Cardiac muscle cell (in vitro differentiated cells and primary cell): ENCODE measurements at regions not wholly inside any gene's neighbourhood (a gene's known extent, or its start where the extent isn't known, plus 50 kb on each side); places are given as distances from the start of the nearest gene placed in this dataset.

ENCODE experiments used
- DNase-seq, 2 donors: peaks; one replicate each; pipeline versions ENCODE4 v3.0.0 to v3.0.0-alpha.2; 2010 to 2017; ENCODE audit warnings: low read depth in 1 of 2, low spot score in 1 of 2
- H3K27ac ChIP-seq: fragments of 200-600 bp; sonication (generic); 2 replicates; pipeline ENCODE4 v1.5.1; 2016
- H3K27me3 ChIP-seq: fragments of 200-600 bp; sonication (generic); 2 replicates; pipeline ENCODE4 v1.6.0; 2016; ENCODE audit warnings: control low read depth
- H3K36me3 ChIP-seq: fragments of 200-600 bp; sonication (generic); 2 replicates; pipeline ENCODE4 v1.5.1; 2016; ENCODE audit warnings: control low read depth
- H3K4me1 ChIP-seq: fragments of 200-600 bp; sonication (generic); 2 replicates; pipeline ENCODE4 v1.8.1; 2017; ENCODE audit warnings: low read depth, mild to moderate bottlenecking, mixed run types
- H3K4me3 ChIP-seq: fragments of 200-600 bp; sonication (generic); 2 replicates; pipeline ENCODE4 v1.5.1; 2016; ENCODE audit warnings: mild to moderate bottlenecking
- H3K9me3 ChIP-seq: fragments of 200-600 bp; sonication (generic); 2 replicates; pipeline ENCODE4 v1.5.1; 2017; ENCODE audit warnings: low read depth, mild to moderate bottlenecking, control low read depth
- CTCF ChIP-seq: IDR thresholded peaks from 2 replicates; pipeline ENCODE4 v1.5.1; 2012; ENCODE audit warnings: low read depth, mild to moderate bottlenecking, low read length

DNA sequence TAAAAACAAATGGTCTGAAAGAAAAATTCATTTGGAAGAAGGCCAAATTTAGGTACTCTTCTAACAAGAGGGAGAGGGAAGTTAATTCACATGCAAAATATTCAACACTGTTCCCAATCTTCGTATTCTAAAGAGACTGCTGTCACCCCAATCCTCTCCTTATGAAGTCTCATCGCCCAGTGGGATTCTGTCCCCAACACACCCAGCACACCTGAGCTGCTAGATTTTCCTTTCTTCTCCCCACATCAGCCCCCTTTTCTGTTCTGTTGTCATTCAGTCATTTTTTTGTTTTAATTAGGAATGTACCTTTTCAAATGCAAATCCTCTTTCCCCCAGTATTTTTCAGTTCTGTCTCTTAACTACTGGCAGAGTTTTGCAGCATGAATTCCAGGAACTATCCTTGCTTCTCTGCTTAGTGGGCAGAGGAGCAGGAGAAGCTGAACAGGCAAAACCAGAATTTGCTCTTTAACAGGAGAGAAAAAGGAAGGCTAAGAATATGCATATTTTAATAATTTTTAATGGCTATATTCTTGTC, 366.9 kb downstream of the MAN2A1 start:
- DNase-seq = no peak
- Histone ChIP-seq H3K27ac (no peak overlapping the region), H3K9me3 (no peaks in the 10 kb centered on the region), H3K27me3 (peaks cover 2% of the 10 kb centered on the region), H3K4me3 (no peak overlapping the region), H3K36me3 (no peaks in the 10 kb centered on the region), H3K4me1 (no peaks in the 10 kb centered on the region)
- no peak for TF ChIP-seq CTCF

GRCh38 chr5:110058175-110058574, 368.4 kb downstream of the MAN2A1 start:
- Histone ChIP-seq H3K4me3 (no peak overlapping the region), H3K4me1 (no peaks in the 10 kb centered on the region), H3K36me3 (no peaks in the 10 kb centered on the region), H3K27ac (no peak overlapping the region), H3K9me3 (no peaks in the 10 kb centered on the region), H3K27me3 (no peaks in the 10 kb centered on the region)
- TF ChIP-seq CTCF = no peak
- no peak for DNase-seq

DNA sequence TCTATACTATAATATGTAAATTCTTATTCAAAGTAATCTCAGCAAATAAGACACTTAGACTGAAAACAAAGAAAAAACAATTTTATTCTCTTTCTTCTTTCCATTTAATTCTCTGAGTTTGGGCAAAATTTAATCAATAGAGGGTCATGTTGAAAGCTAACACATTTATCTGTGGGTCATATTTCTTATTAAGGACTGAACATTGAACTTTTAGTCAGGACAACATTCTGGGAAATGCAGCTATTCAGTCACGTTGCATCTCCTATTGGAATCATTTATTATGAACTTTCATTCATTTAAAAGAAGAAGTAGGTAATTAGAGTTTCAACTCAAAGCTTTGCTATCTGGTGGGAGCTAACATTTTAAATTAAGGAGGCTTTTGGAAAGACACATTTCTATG, 372.5 kb downstream of the MAN2A1 start:
- Histone ChIP-seq H3K4me1 (no peaks in the 10 kb centered on the region), H3K9me3 (no peaks in the 10 kb centered on the region), H3K27me3 (no peaks in the 10 kb centered on the region), H3K27ac (no peak overlapping the region), H3K36me3 (no peaks in the 10 kb centered on the region), H3K4me3 (no peak overlapping the region)
- DNase-seq = no peak
- no peak for TF ChIP-seq CTCF

DNA sequence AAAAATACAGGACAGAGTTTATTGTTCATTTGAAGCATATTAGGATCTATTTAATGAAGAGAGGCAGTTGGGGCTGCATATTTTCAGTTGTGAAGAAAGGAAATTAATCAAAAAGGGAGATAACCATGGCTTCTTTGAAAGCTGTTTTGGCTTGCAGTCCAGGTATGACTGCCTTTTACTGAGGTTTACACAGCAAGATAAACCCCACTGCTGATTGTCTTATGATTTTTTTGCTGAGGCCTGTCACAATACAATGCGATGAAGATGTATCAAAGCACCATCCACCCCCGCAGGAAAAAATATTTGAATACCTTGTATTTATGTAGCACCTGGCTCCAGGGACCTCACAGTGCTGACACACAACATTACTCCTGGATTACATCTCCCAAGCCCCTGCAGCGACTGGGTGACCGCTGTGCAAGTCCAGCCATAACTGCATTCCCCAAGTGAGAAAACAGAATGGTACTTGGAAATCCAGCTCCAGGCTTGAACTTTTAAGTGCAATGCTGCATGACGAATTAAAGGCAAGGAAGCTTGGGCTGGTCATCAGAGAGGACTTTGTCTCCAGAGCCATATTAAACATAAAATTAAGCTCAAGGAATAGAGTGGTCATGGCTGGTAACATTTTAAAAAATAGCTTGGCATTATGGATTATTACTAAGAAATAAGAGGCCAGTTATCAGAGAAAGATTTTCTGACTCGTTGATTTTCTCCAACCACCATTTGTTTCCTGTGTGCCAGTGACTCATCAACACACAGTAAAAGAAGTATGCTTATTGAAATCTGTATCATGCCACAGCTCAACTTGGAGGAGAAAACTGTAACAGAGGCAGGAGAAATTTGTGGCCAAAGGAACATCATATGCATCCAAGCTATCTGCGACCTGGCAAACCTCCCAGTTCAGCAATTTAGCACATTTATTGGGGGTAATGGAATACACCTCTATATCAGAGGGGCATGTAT, 374.2 kb downstream of the MAN2A1 start:
- no peaks in the 10 kb centered on the region for H3K27me3 ChIP-seq
- TF ChIP-seq CTCF = no peak
- H3K4me3 ChIP-seq = no peak overlapping the region
- H3K27ac ChIP-seq = no peak overlapping the region
- H3K9me3 ChIP-seq = no peaks in the 10 kb centered on the region
- no peaks in the 10 kb centered on the region for H3K4me1 ChIP-seq
- no peaks in the 10 kb centered on the region for H3K36me3 ChIP-seq
- no peak for DNase-seq

- Histone ChIP-seq H3K4me1 (no peaks in the 10 kb centered on the region), H3K4me3 (no peak overlapping the region), H3K36me3 (no peaks in the 10 kb centered on the region), H3K9me3 (no peaks in the 10 kb centered on the region), H3K27me3 (no peaks in the 10 kb centered on the region), H3K27ac (no peak overlapping the region)
- no peak for DNase-seq
- no peak for TF ChIP-seq CTCF
Measured at GRCh38 chr5:110064603-110065268, 375.0 kb downstream of the MAN2A1 start.
